Mesenchymal stem cell (in vitro differentiated cells and primary cell): ENCODE measurements at regions not wholly inside any gene's neighbourhood (a gene's known extent, or its start where the extent isn't known, plus 50 kb on each side); places are given as distances from the start of the nearest gene placed in this dataset.

Experiments used
- DNase-seq: peaks from one replicate; pipeline ENCODE4 v3.0.0-alpha.2; 2013
- H2AFZ ChIP-seq: one replicate; pipeline ENCODE4 v1.6.1; 2013; ENCODE audit warnings: low read depth, mild to moderate bottlenecking, control low read depth, inconsistent platforms, low read length, moderate library complexity
- H2AK5ac ChIP-seq: 2 replicates; pipeline ENCODE4 v1.6.1; 2013; ENCODE audit warnings: low read length, moderate library complexity, mild to moderate bottlenecking, inconsistent platforms; ENCODE audit not compliant: severe bottlenecking
- H2BK120ac ChIP-seq: one replicate; pipeline ENCODE4 v1.6.1; 2013; ENCODE audit warnings: low read depth, mild to moderate bottlenecking, inconsistent platforms, low read length, moderate library complexity
- H2BK12ac ChIP-seq, 2 experiments: one replicate each; pipeline ENCODE4 v1.6.1; 2013; ENCODE audit warnings: inconsistent platforms in 2 of 2, low read length in 2 of 2, mild to moderate bottlenecking in 2 of 2, moderate library complexity in 2 of 2, control low read depth in 1 of 2
- H2BK15ac ChIP-seq: one replicate; pipeline ENCODE4 v1.6.1; 2013; ENCODE audit warnings: mild to moderate bottlenecking, low read depth, inconsistent platforms; ENCODE audit not compliant: poor library complexity, severe bottlenecking
- H2BK5ac ChIP-seq: 2 replicates; pipeline ENCODE4 v1.6.1; 2013; ENCODE audit warnings: low read depth, mild to moderate bottlenecking, low read length, control low read depth, inconsistent platforms; ENCODE audit not compliant: poor library complexity, severe bottlenecking
- H3K14ac ChIP-seq, 2 experiments: one replicate each; pipeline ENCODE4 v1.6.1; 2013; ENCODE audit warnings: inconsistent platforms in 2 of 2, low read length in 2 of 2, control low read depth in 1 of 2, mild to moderate bottlenecking in 1 of 2, moderate library complexity in 1 of 2
- H3K18ac ChIP-seq, 2 experiments: one replicate each; pipeline ENCODE4 v1.6.1; 2013; ENCODE audit warnings: inconsistent platforms in 2 of 2, low read length in 2 of 2, control low read depth in 1 of 2, low read depth in 1 of 2, mild to moderate bottlenecking in 1 of 2
- H3K23ac ChIP-seq, 2 experiments: one replicate each; pipeline ENCODE4 v1.6.1; 2013; ENCODE audit warnings: inconsistent platforms in 2 of 2, low read length in 2 of 2, mild to moderate bottlenecking in 2 of 2, moderate library complexity in 2 of 2, control low read depth in 1 of 2
- H3K27ac ChIP-seq: 2 replicates; pipeline ENCODE4 v1.5.1; 2013; ENCODE audit warnings: mild to moderate bottlenecking, moderate library complexity, low read length, control low read depth, inconsistent platforms; ENCODE audit not compliant: poor library complexity, severe bottlenecking
- H3K27me3 ChIP-seq, 2 experiments: 2 replicates each; pipeline versions ENCODE4 v1.6.1 to v1.7.0; 2013; ENCODE audit warnings: low read length in 2 of 2, mild to moderate bottlenecking in 2 of 2, moderate library complexity in 2 of 2, control low read depth in 1 of 2, inconsistent platforms in 1 of 2; ENCODE audit not compliant: control insufficient read depth in 1 of 2, insufficient read depth in 1 of 2
- H3K36me3 ChIP-seq, 2 experiments: 2 replicates each; pipeline versions ENCODE4 v1.6.1 to v1.7.0; 2013; ENCODE audit warnings: low read length in 2 of 2, control low read depth in 1 of 2, inconsistent platforms in 1 of 2, low read depth in 1 of 2, mild to moderate bottlenecking in 1 of 2; ENCODE audit not compliant: insufficient read depth in 2 of 2, control insufficient read depth in 1 of 2
- H3K4ac ChIP-seq, 2 experiments: one replicate each; pipeline ENCODE4 v1.6.1; 2013; ENCODE audit warnings: inconsistent platforms in 2 of 2, low read length in 2 of 2, mild to moderate bottlenecking in 2 of 2, moderate library complexity in 2 of 2, control low read depth in 1 of 2, low read depth in 1 of 2
- H3K4me1 ChIP-seq: 2 replicates; pipeline ENCODE4 v1.6.1; 2013; ENCODE audit warnings: low read depth, low read length, control low read depth; ENCODE audit not compliant: control insufficient read depth, insufficient read depth
- H3K4me2 ChIP-seq: 2 replicates; pipeline ENCODE4 v1.6.1; 2013; ENCODE audit warnings: low read length, mild to moderate bottlenecking, inconsistent platforms; ENCODE audit not compliant: poor library complexity, severe bottlenecking
- H3K4me3 ChIP-seq, 2 experiments: 2 replicates each; pipeline versions ENCODE4 v1.5.1 to v1.7.0; 2013; ENCODE audit warnings: low read length in 2 of 2, mild to moderate bottlenecking in 2 of 2, control low read depth in 1 of 2, low read depth in 1 of 2; ENCODE audit not compliant: insufficient read depth in 1 of 2
- H3K79me1 ChIP-seq: replicated peaks from 2 replicates; pipeline ENCODE4 v1.6.1; 2013; ENCODE audit warnings: mild to moderate bottlenecking, control low read depth, low read length, inconsistent platforms; ENCODE audit not compliant: poor library complexity, severe bottlenecking
- H3K9ac ChIP-seq: 2 replicates; pipeline ENCODE4 v1.7.0; 2013; ENCODE audit warnings: mild to moderate bottlenecking, low read length, moderate library complexity
- H3K9me3 ChIP-seq: 2 replicates; pipeline ENCODE4 v1.7.0; 2013; ENCODE audit warnings: mild to moderate bottlenecking, low read length; ENCODE audit not compliant: control insufficient read depth
- H4K8ac ChIP-seq: one replicate; pipeline ENCODE4 v1.6.1; 2013; ENCODE audit warnings: inconsistent platforms, mild to moderate bottlenecking, low read length, moderate library complexity
- H4K91ac ChIP-seq: one replicate; pipeline ENCODE4 v1.6.1; 2013; ENCODE audit warnings: mild to moderate bottlenecking, low read length, inconsistent platforms
- WGBS: methylation state at CpG from one replicate; pipeline ENCODE4 v1.1.7; 2013; ENCODE audit warnings: mixed read lengths; 5-methylcytosine and 5-hydroxymethylcytosine counted together

DNA sequence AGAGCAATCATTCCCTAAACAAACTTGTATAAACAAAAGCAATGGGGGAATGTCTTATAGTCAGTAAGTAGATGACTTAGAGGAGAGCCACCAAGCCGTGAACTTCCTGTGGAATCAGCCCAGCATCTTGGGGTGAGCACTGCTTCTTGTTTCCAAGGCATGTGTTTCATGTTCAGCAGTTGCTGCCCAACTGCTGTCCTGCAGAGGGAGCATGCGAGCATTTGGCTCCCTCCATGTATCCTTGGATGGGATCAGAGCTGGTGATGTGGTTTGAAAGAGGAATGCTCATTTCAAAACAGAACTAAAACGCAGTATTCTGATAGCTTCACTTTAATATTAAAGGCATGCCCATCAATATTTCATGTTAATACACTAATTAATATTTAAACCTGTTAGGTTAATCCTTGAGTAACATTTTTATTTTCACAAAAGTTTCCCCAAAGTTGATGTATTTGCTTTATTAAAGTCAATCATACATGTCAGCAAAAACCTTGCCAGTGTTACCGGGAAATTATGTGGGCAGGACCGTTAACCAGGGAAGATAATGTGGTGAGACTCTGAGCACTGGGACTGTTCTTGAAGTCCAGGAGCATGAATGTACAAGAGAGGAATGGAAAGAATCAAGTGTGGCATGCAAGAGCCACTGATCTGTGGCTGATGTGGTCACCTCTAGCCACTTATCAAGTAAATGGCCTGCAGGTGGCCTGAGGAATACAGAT is 172.1 kb upstream of the GGTLC1 start:
- no peaks in the 10 kb centered on the region for H3K9me3 ChIP-seq
- H2AK5ac ChIP-seq, result no peak overlapping the region
- H3K23ac ChIP-seq, result no peak overlapping the region
- DNase-seq, result peak; percentile 7
- no peak overlapping the region for H4K91ac ChIP-seq
- no peaks in the 10 kb centered on the region for H3K36me3 ChIP-seq
- H3K79me1 ChIP-seq, result no peaks in the 10 kb centered on the region
- H3K27ac ChIP-seq, result no peak overlapping the region
- WGBS, result 57% methylated on average over 3 of the region's 5 CpGs
- H2BK120ac ChIP-seq, result no peak overlapping the region
- no peak overlapping the region for H3K9ac ChIP-seq
- no peak overlapping the region for H3K4me2 ChIP-seq
- H3K4me1 ChIP-seq, result no peaks in the 10 kb centered on the region
- no peak overlapping the region for H3K4ac ChIP-seq
- no peak overlapping the region for H3K14ac ChIP-seq
- H3K27me3 ChIP-seq, result peaks cover 10 to 28% of the 10 kb centered on the region in 2 experiments
- H3K18ac ChIP-seq, result no peak overlapping the region
- no peak overlapping the region for H2BK12ac ChIP-seq
- no peak overlapping the region for H3K4me3 ChIP-seq
- H2BK5ac ChIP-seq, result no peak overlapping the region
- H4K8ac ChIP-seq, result no peak overlapping the region
- no peak overlapping the region for H2AFZ ChIP-seq
- H2BK15ac ChIP-seq, result no peak overlapping the region

DNA sequence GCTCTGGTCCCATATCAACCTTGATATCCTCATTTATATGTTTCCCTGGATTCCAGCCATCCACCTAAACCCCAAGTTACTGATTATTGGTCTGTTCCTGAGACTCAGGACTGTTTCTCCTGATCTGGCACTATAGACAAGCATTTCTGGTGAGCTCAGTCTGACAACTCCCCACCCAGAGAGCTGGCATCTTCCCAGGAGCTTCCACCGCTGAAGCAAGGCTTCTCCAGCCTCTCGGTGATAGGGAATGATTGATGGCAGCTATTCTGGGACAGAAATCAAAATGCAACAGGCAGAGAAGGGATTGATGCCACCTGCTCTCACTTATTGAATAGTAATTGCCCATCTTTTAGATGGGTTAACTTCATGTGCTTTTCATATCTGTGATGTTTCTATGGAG is 169.7 kb upstream of the GGTLC1 start:
- no peak overlapping the region for H2BK120ac ChIP-seq
- no peaks in the 10 kb centered on the region for H3K4me1 ChIP-seq
- H3K36me3 ChIP-seq, result no peaks in the 10 kb centered on the region
- no peaks in the 10 kb centered on the region for H3K9me3 ChIP-seq
- no peak overlapping the region for H2AFZ ChIP-seq
- 68% methylated on average over 2 of the region's 2 CpGs for WGBS
- H2BK15ac ChIP-seq, result no peak overlapping the region
- no peak for DNase-seq
- H2BK5ac ChIP-seq, result no peak overlapping the region
- no peak overlapping the region for H3K4me3 ChIP-seq
- no peak overlapping the region for H4K91ac ChIP-seq
- no peak overlapping the region for H3K9ac ChIP-seq
- no peak overlapping the region for H3K4me2 ChIP-seq
- H4K8ac ChIP-seq, result no peak overlapping the region
- H3K27me3 ChIP-seq, result peaks cover 15 to 47% of the 10 kb centered on the region in 2 experiments
- H3K18ac ChIP-seq, result no peak overlapping the region
- H3K23ac ChIP-seq, result no peak overlapping the region
- H2AK5ac ChIP-seq, result no peak overlapping the region
- no peak overlapping the region for H3K4ac ChIP-seq
- no peak overlapping the region for H2BK12ac ChIP-seq
- H3K14ac ChIP-seq, result no peak overlapping the region
- no peaks in the 10 kb centered on the region for H3K79me1 ChIP-seq
- no peak overlapping the region for H3K27ac ChIP-seq

DNA sequence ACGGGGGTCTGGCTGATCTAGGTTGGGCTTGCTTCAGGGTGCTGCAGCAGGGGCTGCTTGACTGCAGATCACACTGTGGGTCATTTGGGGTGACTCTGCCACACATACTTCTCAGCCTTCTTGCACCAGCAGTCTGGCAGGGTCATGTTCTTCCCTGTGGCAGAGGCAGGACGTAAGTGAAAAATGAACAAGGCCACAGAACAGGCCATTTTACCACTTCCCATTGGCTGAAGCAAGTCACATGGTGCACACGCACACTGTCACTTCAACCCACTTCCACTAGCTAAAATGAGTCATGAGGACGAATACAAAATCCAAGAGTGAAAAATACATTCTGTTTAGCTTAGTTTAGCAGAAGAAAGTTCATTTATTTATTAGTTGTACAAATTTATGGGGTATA is 168.6 kb upstream of the GGTLC1 start:
- H2AK5ac ChIP-seq, result no peak overlapping the region
- no peak overlapping the region for H2BK5ac ChIP-seq
- no peak overlapping the region for H3K9ac ChIP-seq
- no peaks in the 10 kb centered on the region for H3K9me3 ChIP-seq
- H4K91ac ChIP-seq, result no peak overlapping the region
- H2BK120ac ChIP-seq, result no peak overlapping the region
- no peak overlapping the region for H2BK15ac ChIP-seq
- H3K27me3 ChIP-seq, result peaks cover 15 to 51% of the 10 kb centered on the region in 2 experiments
- no peak overlapping the region for H3K4me3 ChIP-seq
- H3K4ac ChIP-seq, result no peak overlapping the region
- H3K23ac ChIP-seq, result no peak overlapping the region
- H3K27ac ChIP-seq, result no peak overlapping the region
- H3K4me2 ChIP-seq, result no peak overlapping the region
- no peak overlapping the region for H3K18ac ChIP-seq
- WGBS, result 52% methylated on average over 2 of the region's 4 CpGs
- H4K8ac ChIP-seq, result no peak overlapping the region
- H3K14ac ChIP-seq, result no peak overlapping the region
- no peaks in the 10 kb centered on the region for H3K79me1 ChIP-seq
- no peaks in the 10 kb centered on the region for H3K36me3 ChIP-seq
- H2AFZ ChIP-seq, result no peak overlapping the region
- no peak overlapping the region for H2BK12ac ChIP-seq
- H3K4me1 ChIP-seq, result no peaks in the 10 kb centered on the region
- DNase-seq, result no peak

DNA sequence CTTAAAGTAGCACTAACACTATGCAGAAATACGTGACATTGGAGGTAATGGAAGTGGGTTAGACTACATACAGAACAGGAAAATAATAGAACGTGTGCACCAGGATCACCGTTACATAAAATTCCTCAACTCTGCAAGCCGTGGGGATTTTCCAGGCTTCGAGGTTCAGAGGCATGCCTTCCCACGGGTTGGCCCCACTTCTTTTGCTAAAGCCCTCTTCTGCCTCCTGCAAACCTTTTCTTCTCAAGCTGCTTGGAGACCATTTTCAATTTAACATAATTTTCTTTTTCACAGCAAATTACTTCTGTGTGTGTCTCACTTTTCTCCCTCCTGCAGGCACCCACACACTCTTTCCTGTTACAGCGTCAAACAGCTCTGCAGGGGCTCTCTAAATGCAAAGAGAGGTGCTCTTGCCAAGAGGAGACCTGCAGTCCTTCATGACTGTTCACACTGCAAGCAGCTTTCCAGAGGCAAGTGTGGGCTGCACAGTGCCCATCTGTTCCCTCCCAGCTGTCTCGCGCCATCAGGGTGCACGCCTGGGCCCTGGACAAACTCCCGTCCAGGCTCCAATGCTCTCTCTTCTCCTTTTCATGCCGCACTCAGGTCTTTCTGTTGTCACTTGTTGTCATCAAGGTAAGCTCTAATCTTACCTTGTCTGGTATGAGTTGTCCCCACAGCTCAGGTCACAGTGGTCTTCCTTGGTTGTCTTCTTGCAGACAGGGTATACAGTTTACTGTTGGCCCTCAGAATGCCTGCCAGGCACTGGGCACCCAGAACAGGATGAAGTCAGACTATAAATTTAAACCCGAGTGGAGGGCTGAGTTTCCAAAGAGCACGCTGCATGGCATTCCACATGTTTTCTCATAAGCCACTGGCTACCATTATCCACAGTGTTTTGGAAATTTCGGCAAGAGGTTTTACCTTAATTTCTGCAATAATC is 164.8 kb upstream of the GGTLC1 start:
- 73% methylated on average over 15 of the region's 15 CpGs for WGBS
- no peak overlapping the region for H3K27ac ChIP-seq

More for the DNA sequence above, 164.8 kb upstream of the GGTLC1 start:
- Histone ChIP-seq H2BK15ac (no peak overlapping the region), H3K79me1 (no peaks in the 10 kb centered on the region), H3K4me3 (no peak overlapping the region), H2BK12ac (no peak overlapping the region), H3K18ac (no peak overlapping the region), H2BK5ac (no peak overlapping the region), H2AK5ac (no peak overlapping the region), H3K4ac (no peak overlapping the region), H3K4me1 (no peaks in the 10 kb centered on the region), H3K9me3 (no peaks in the 10 kb centered on the region), H3K36me3 (no peaks in the 10 kb centered on the region), H3K14ac (no peak overlapping the region), H2BK120ac (no peak overlapping the region), H3K9ac (no peak overlapping the region), H4K91ac (no peak overlapping the region), H3K27me3 (peaks cover 8 to 61% of the 10 kb centered on the region in 2 experiments), H3K4me2 (no peak overlapping the region), H4K8ac (no peak overlapping the region), H2AFZ (no peak overlapping the region), H3K23ac (no peak overlapping the region)
- no peak for DNase-seq
